GM23248 (cell line): ENCODE measurements at regions not wholly inside any gene's neighbourhood (a gene's known extent, or its start where the extent isn't known, plus 50 kb on each side); places are given as distances from the start of the nearest gene placed in this dataset.

Experiments used
- DNase-seq: peaks from one replicate; pipeline ENCODE4 v3.0.0-alpha.2; 2015
- H2AFZ ChIP-seq: fragments of 200-600 bp; sonication (generic); 2 replicates; pipeline ENCODE4 v1.6.1; 2016; ENCODE audit warnings: antibody characterized with exemption
- H3F3A ChIP-seq: fragments of 200-600 bp; sonication (generic); 2 replicates; pipeline ENCODE4 v1.6.1; 2016; ENCODE audit warnings: mild to moderate bottlenecking, antibody characterized with exemption, mixed run types; ENCODE audit not compliant: insufficient read depth
- H3K27ac ChIP-seq: fragments of 200-600 bp; sonication (generic); 2 replicates; pipeline ENCODE4 v1.5.1; 2016; ENCODE audit warnings: mild to moderate bottlenecking
- H3K27me3 ChIP-seq: fragments of 200-600 bp; sonication (generic); replicated peaks from 2 replicates; pipeline ENCODE4 v1.6.1; 2016; ENCODE audit warnings: mild to moderate bottlenecking; ENCODE audit not compliant: insufficient read depth
- H3K36me3 ChIP-seq: fragments of 200-600 bp; sonication (generic); 2 replicates; pipeline ENCODE4 v1.6.1; 2016; ENCODE audit warnings: low read depth, mild to moderate bottlenecking
- H3K4me1 ChIP-seq: fragments of 200-600 bp; sonication (generic); 2 replicates; pipeline ENCODE4 v1.6.1; 2016; ENCODE audit warnings: mild to moderate bottlenecking; ENCODE audit not compliant: insufficient read depth
- H3K4me2 ChIP-seq: fragments of 200-600 bp; sonication (generic); one replicate; pipeline ENCODE4 v1.6.1; 2016; ENCODE audit warnings: mild to moderate bottlenecking; ENCODE audit not compliant: unreplicated experiment
- H3K4me3 ChIP-seq: fragments of 200-600 bp; sonication (generic); 2 replicates; pipeline ENCODE4 v1.5.1; 2016; ENCODE audit warnings: mild to moderate bottlenecking
- H3K79me2 ChIP-seq: fragments of 200-600 bp; sonication (generic); 2 replicates; pipeline ENCODE4 v1.6.1; 2016; ENCODE audit warnings: mild to moderate bottlenecking; ENCODE audit not compliant: insufficient read depth
- H3K9ac ChIP-seq: fragments of 200-600 bp; sonication (generic); 2 replicates; pipeline ENCODE4 v1.6.1; 2016; ENCODE audit warnings: mild to moderate bottlenecking
- H3K9me2 ChIP-seq: fragments of 200-600 bp; sonication (generic); 2 replicates; pipeline ENCODE4 v1.6.1; 2016; ENCODE audit warnings: mixed run types, mild to moderate bottlenecking, moderate library complexity; ENCODE audit not compliant: insufficient read depth
- H3K9me3 ChIP-seq: fragments of 200-600 bp; sonication (generic); one replicate; pipeline ENCODE4 v1.6.1; 2017; ENCODE audit warnings: low read depth
- H4K20me1 ChIP-seq: fragments of 200-600 bp; sonication (generic); 2 replicates; pipeline ENCODE4 v1.6.0; 2016; ENCODE audit not compliant: insufficient read depth
- EZH2 ChIP-seq: fragments of 200-600 bp; sonication (generic); IDR thresholded peaks from 2 replicates; pipeline ENCODE4 v1.6.1; 2018; ENCODE audit warnings: antibody characterized with exemption, mild to moderate bottlenecking; ENCODE audit not compliant: insufficient read depth, poor library complexity, severe bottlenecking
- EZH2phosphoT487 ChIP-seq: fragments of 200-600 bp; sonication (generic); IDR thresholded peaks from 2 replicates; pipeline ENCODE4 v1.6.1; 2018; ENCODE audit warnings: antibody characterized with exemption, moderate library complexity, mild to moderate bottlenecking, low read depth; ENCODE audit not compliant: insufficient read depth
- WGBS, 2 experiments: methylation state at CpG; one replicate each; pipeline ENCODE4 v1.1.6; 2015 to 2017; ENCODE audit warnings: low lambda C conversion rate in 2 of 2, low coverage in 1 of 2; ENCODE audit errors: missing lambda C conversion rate in 2 of 2; 5-methylcytosine and 5-hydroxymethylcytosine counted together
- in situ Hi-C: fragments of 300-500 bp; cut with MboI; formaldehyde crosslinking; loops from 2 replicates; pipeline ENCODE4 v1.15.0; 2020

- no peak for DNase-seq
- Histone ChIP-seq H2AFZ (no peak overlapping the region), H3K27me3 (no peaks in the 10 kb centered on the region), H3K9me2 (no peaks in the 10 kb centered on the region), H3K9me3 (no peaks in the 10 kb centered on the region), H3K4me1 (no peaks in the 10 kb centered on the region), H3F3A (no peaks in the 10 kb centered on the region), H3K4me2 (no peak overlapping the region), H3K36me3 (no peaks in the 10 kb centered on the region), H3K4me3 (no peak overlapping the region), H3K79me2 (no peaks in the 10 kb centered on the region), H4K20me1 (no peaks in the 10 kb centered on the region), H3K9ac (no peak overlapping the region), H3K27ac (no peak overlapping the region)
- in situ Hi-C loops, result no loop called here
- 2 to 6% methylated on average over 1 of the region's 1 CpG for WGBS, 2 experiments
- no peak for TF ChIP-seq EZH2
- no peak for TF ChIP-seq EZH2phosphoT487
Measured at GRCh38 chr1:239067058-239067457, 319.3 kb upstream of the CHRM3 start.

- Histone ChIP-seq H3K36me3 (no peaks in the 10 kb centered on the region), H3K4me1 (no peaks in the 10 kb centered on the region), H3F3A (no peaks in the 10 kb centered on the region), H3K9ac (no peak overlapping the region), H2AFZ (no peak overlapping the region), H3K79me2 (no peaks in the 10 kb centered on the region), H3K9me2 (no peaks in the 10 kb centered on the region), H3K9me3 (no peaks in the 10 kb centered on the region), H3K4me2 (no peak overlapping the region), H4K20me1 (no peaks in the 10 kb centered on the region), H3K27me3 (no peaks in the 10 kb centered on the region), H3K4me3 (no peak overlapping the region), H3K27ac (no peak overlapping the region)
- in situ Hi-C loops, result no loop called here
- TF ChIP-seq EZH2phosphoT487, result no peak
- no peak for TF ChIP-seq EZH2
- 25 to 27% methylated on average over 7 of the region's 7 CpGs for WGBS, 2 experiments
- DNase-seq, result no peak
Measured at GRCh38 chr1:239061770-239062169, 324.6 kb upstream of the CHRM3 start.

- H3K27me3 ChIP-seq, result no peaks in the 10 kb centered on the region
- H3F3A ChIP-seq, result no peaks in the 10 kb centered on the region
- H3K27ac ChIP-seq, result no peak overlapping the region
- no peaks in the 10 kb centered on the region for H3K9me3 ChIP-seq
- DNase-seq, result no peak
- H3K36me3 ChIP-seq, result no peaks in the 10 kb centered on the region
- in situ Hi-C loops, result no loop called here
- no peak overlapping the region for H3K9ac ChIP-seq
- 23 to 27% methylated on average over 6 of the region's 6 CpGs for WGBS, 2 experiments
- H3K9me2 ChIP-seq, result no peaks in the 10 kb centered on the region
- no peak overlapping the region for H3K4me3 ChIP-seq
- H4K20me1 ChIP-seq, result no peaks in the 10 kb centered on the region
- TF ChIP-seq EZH2 (no peak), EZH2phosphoT487 (no peak)
- H2AFZ ChIP-seq, result no peak overlapping the region
- H3K4me1 ChIP-seq, result no peaks in the 10 kb centered on the region
- no peak overlapping the region for H3K4me2 ChIP-seq
- no peaks in the 10 kb centered on the region for H3K79me2 ChIP-seq
Measured at GRCh38 chr1:239058190-239058589, 328.2 kb upstream of the CHRM3 start.

GRCh38 chr1:239056940-239057339 lies 329.4 kb upstream of the CHRM3 start:
- H3K4me1 ChIP-seq, result no peaks in the 10 kb centered on the region
- no peaks in the 10 kb centered on the region for H3F3A ChIP-seq
- H3K27me3 ChIP-seq, result no peaks in the 10 kb centered on the region
- DNase-seq, result no peak
- H3K9ac ChIP-seq, result no peak overlapping the region
- H3K79me2 ChIP-seq, result no peaks in the 10 kb centered on the region
- H3K9me3 ChIP-seq, result no peaks in the 10 kb centered on the region
- H3K27ac ChIP-seq, result no peak overlapping the region
- in situ Hi-C loops, result no loop called here
- TF ChIP-seq EZH2 (no peak), EZH2phosphoT487 (no peak)
- no peak overlapping the region for H2AFZ ChIP-seq
- no peaks in the 10 kb centered on the region for H3K36me3 ChIP-seq
- 41 to 53% methylated on average over 3 of the region's 3 CpGs for WGBS, 2 experiments
- H4K20me1 ChIP-seq, result no peaks in the 10 kb centered on the region
- no peak overlapping the region for H3K4me2 ChIP-seq
- H3K4me3 ChIP-seq, result no peak overlapping the region
- H3K9me2 ChIP-seq, result no peaks in the 10 kb centered on the region

DNA sequence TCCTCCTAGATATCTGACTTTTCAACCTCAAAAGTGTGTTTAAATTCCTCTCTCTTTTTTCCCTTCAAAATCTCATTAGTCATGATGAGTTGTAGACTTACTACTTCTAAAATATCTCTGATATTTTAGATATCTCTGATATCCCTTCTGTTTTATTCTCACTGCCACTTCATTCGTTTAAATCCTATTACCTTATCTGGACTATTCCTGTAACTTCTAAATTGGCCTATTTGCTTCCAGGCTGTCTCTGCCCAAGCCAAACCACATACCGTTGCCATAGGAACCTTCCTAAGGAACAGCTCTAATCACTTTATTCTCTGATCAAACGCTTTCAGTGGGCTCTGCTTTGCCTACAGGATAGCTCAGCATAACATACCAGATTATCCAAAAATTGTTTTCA lies 333.1 kb upstream of the CHRM3 start:
- Histone ChIP-seq H3K4me3 (no peak overlapping the region), H4K20me1 (no peaks in the 10 kb centered on the region), H3K9ac (no peak overlapping the region), H3K4me2 (no peak overlapping the region), H3K27ac (no peak overlapping the region), H3K36me3 (no peaks in the 10 kb centered on the region), H3K9me2 (no peaks in the 10 kb centered on the region), H3F3A (no peaks in the 10 kb centered on the region), H3K79me2 (no peaks in the 10 kb centered on the region), H3K4me1 (no peaks in the 10 kb centered on the region), H3K27me3 (no peaks in the 10 kb centered on the region), H2AFZ (no peak overlapping the region), H3K9me3 (no peaks in the 10 kb centered on the region)
- DNase-seq, result no peak
- in situ Hi-C loops, result no loop called here
- 5 to 7% methylated on average over 3 of the region's 3 CpGs for WGBS, 2 experiments
- TF ChIP-seq EZH2 (no peak), EZH2phosphoT487 (no peak)
